ENCODE measurements at regions not wholly inside any gene's neighbourhood (a gene's known extent, or its start where the extent isn't known, plus 50 kb on each side); places are given as distances from the start of the nearest gene placed in this dataset.
A peak's percentile ranks its signal among the peaks of the same experiment; 100 is the strongest.
"Not testable (repeated sequence)": the region's sequence is repeated elsewhere in the genome, so short reads cannot be mapped to it uniquely, and the experiment has no call there.

- not testable (repeated sequence) for DNase-seq
Measured at GRCh38 chr1:146487555-146487954, 258.7 kb upstream of the NOTCH2NLA start.

GRCh38 chr1:146487155-146487554 lies 258.3 kb upstream of the NOTCH2NLA start:
- DNase-seq, result not testable (repeated sequence)

- not testable (repeated sequence) for DNase-seq
Measured at GRCh38 chr1:146486300-146487014, 257.6 kb upstream of the NOTCH2NLA start.

GRCh38 chr1:146484195-146484594 lies 255.4 kb upstream of the NOTCH2NLA start:
- DNase-seq, result not testable (repeated sequence)

- not testable (repeated sequence) for DNase-seq
Measured at GRCh38 chr1:146479188-146479587, 250.4 kb upstream of the NOTCH2NLA start.

- peak; percentile 68 for DNase-seq
Measured at GRCh38 chr1:146478125-146478720, 249.4 kb upstream of the NOTCH2NLA start.

DNA sequence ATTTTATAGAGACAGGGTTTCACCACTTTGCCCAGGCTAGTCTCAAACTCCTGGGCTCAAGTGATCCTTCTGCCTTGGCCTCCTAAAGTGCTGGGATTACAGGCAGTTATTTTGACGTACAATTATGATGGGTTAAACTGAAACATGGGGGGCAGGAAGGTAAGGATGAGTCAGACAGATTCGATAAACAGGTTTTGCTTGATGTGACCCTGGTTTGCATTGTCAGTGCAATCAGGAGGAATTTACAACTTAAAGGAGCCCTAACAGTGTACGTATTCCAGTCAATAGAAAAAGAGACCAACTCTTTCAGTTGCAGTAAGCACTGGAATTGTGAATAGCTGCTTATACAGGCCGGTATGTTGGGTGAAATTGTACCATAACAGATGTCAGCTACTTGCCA lies 246.3 kb upstream of the NOTCH2NLA start:
- DNase-seq, result not testable (repeated sequence)

- not testable (repeated sequence) for DNase-seq
Measured at GRCh38 chr1:146474216-146474615, 245.4 kb upstream of the NOTCH2NLA start.

GRCh38 chr1:146472192-146472861 lies 243.5 kb upstream of the NOTCH2NLA start:
- peak; percentile 90 for DNase-seq

GRCh38 chr1:146459939-146460338 lies 231.1 kb upstream of the NOTCH2NLA start:
- DNase-seq, result not testable (repeated sequence)

- DNase-seq, result not testable (repeated sequence)
Measured at GRCh38 chr1:146459308-146459707, 230.5 kb upstream of the NOTCH2NLA start.

DNA sequence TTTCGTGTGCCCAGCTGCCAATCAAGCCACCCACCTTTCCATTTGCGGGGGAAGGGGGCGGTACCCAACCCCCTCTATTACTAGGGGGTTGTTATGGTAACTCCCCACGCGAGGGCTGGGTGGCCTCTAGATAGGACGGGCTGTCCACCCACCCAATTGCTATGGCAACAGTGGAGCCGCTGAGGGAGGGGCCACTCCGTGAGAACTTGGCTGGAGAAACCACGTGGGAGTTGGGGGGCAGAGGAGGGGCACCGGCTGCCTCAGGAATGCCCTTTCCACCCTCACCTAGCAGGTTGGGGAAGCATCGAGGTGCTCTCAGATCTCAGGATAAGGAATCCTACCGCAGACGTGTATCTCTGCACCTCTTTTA lies 220.0 kb upstream of the NOTCH2NLA start:
- not testable (repeated sequence) for DNase-seq

DNA sequence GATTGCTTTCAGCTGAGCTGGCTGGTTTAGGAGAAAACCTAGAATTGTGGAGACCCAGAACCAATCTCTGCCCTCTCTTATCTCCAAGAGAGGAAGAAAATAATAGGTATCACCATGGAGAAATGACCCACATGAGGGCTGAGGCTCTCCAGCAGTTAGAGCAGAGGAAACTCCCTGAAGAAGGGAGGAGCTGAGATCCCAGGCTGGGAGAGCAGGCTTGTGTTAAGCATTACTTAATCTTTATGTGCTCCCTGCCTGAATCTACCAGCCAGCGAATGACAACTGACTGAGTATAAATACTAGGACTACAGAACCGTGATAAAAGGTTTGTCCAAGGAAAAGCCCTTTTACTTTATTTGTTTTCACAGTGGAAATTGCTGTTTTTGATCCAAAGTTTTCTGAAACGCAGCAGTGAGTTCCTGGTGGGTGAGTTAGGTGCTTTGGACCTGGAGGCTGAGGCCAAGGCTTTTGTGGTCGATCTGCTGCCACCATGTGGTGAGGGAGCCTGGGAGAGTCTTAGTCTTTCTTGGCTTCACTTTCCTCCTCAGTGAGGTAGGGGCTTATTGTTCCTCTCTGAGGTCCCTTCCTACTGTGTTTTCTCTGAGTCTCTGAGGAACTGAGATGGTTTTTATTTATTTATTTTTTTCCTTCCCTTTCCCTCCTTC lies 219.5 kb upstream of the NOTCH2NLA start:
- peak; percentile 87 for DNase-seq

GRCh38 chr1:146443871-146444222 lies 215.0 kb upstream of the NOTCH2NLA start:
- DNase-seq, result peak; percentile 71

DNA sequence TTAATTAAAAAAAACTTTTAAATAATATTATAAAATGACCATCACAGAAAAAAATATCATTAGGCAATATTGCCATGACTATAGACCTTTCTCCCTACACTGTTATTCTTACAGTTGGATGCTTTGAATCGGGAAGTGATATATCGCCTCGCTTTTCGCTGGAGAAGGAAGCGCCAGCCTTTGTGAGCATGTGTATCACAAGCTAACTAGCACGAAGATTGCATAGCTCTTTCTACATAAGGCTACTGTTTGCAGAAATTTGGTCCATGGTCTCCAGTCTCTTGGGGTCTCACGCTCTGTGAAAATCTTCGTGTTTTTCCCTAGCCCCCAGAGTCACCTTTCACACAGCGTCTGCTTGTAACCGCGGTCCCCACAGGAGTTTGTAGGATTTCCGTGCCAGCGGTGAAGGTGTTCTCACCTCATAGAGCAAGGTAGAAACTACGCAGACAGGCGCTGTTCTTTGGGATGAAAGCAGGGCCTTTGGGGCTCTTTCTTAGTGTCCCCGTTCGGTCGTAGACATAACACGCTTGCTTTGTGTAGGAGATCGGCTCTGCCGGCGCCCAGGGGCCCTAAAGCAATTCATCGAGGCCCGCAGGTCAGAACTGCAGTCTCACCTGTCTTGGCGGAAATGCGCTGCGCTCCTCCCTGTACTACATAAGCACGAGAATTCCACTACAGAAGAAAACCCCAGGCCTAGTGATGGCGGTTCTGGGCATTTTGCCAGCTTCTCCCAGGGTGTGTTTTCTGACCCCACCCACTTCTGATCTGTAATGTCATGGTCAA lies 214.5 kb upstream of the NOTCH2NLA start:
- peak; percentile 64 for DNase-seq

DNA sequence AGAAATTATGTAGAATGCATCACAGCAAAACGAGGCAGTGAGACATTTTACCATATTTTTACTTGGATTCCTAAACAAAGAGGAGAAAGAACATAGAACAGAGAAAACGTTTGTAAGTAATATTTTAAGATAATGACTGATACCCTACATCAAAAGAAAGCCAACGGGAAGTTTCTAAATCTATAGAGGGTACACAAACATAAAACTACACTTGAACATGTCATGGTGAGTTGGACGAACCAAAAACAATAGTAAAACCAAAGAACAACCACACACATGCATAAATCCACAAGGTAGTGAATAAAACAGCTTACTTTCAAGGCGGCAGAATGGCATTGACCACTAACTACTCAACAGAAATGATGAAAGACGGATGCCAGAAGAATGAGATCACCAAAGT lies 209.7 kb upstream of the NOTCH2NLA start:
- not testable (repeated sequence) for DNase-seq

- not testable (repeated sequence) for DNase-seq
Measured at GRCh38 chr1:146416642-146417041, 187.8 kb upstream of the NOTCH2NLA start.

DNA sequence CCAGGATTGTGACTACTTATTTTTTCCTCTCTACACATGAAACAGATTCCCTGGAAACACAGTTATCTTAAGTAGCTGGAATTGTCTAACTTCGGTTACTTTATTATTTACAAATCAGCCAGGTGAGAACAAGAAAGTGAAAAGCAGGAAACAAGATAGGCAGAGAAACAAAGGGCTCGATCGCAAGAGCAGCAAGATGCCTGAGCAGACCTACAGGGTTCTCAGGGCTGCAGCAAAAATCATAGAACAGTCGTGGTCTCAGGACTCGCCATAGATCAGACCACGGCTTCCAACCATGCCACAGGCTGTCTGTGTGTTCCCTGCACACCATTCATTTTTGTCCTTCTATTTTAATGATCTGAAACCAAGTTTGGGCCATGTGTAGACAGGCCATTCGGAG lies 186.2 kb upstream of the NOTCH2NLA start:
- not testable (repeated sequence) for DNase-seq

GRCh38 chr1:146413911-146414310 lies 185.1 kb upstream of the NOTCH2NLA start:
- not testable (repeated sequence) for DNase-seq

GRCh38 chr1:146411923-146412322 lies 183.1 kb upstream of the NOTCH2NLA start:
- DNase-seq, result peak; percentile 69

GRCh38 chr1:146409817-146410441 lies 181.1 kb upstream of the NOTCH2NLA start:
- not testable (repeated sequence) for DNase-seq

All from activated effector memory CD4-positive, alpha-beta T cell treated with anti-CD3 and anti-CD28 coated beads, Interleukin-2, amount 50 U/mL, for 16 hours (primary cell).